HEK293 (cell line): ENCODE measurements at regions not wholly inside any gene's neighbourhood (a gene's known extent, or its start where the extent isn't known, plus 50 kb on each side); places are given as distances from the start of the nearest gene placed in this dataset.

Experiments used
- CTCF ChIA-PET: fragments of 350-600 bp; formaldehyde crosslinking; extraction: SDS; loops from one replicate; lab custom pipeline; 2021; ENCODE audit warnings: antibody characterized with exemption; lab: Yijun Ruan, JAX
- POLR2A ChIA-PET: fragments of 300-600 bp; formaldehyde crosslinking; extraction: SDS; loops from one replicate; lab custom pipeline; 2020; ENCODE audit warnings: antibody characterized with exemption, inconsistent platforms; lab: Yijun Ruan, JAX
- H3K27ac ChIP-seq: fragments of 200-500 bp; sonication (Bioruptor generic); 2 replicates; pipeline ENCODE4 v1.5.1; 2014; ENCODE audit warnings: low read depth, low read length, control low read depth, inconsistent platforms; ENCODE audit errors: extremely low read depth
- H3K36me3 ChIP-seq, 2 experiments: fragments of 200-500 bp in 1 of 2; sonication (Bioruptor generic) in 1 of 2; 1 replicate in 1 of 2; 2 replicates in 1 of 2; pipeline ENCODE4 v1.5.1; 2014 to 2017; ENCODE audit warnings: inconsistent platforms in 2 of 2, low read length in 2 of 2; ENCODE audit not compliant: control insufficient read depth in 2 of 2, insufficient read depth in 1 of 2
- H3K4me1 ChIP-seq: fragments of 200-500 bp; sonication (Bioruptor generic); 2 replicates; pipeline ENCODE4 v1.5.1; 2014; ENCODE audit warnings: mild to moderate bottlenecking, low read length, inconsistent platforms; ENCODE audit not compliant: control insufficient read depth, insufficient read depth
- H3K4me3 ChIP-seq: 2 replicates; pipeline ENCODE4 v1.5.1; 2011; ENCODE audit warnings: low read depth, mild to moderate bottlenecking, control low read depth, low read length, moderate library complexity
- H3K9me3 ChIP-seq: fragments of 200-500 bp; sonication (Bioruptor generic); 2 replicates; pipeline ENCODE4 v1.5.1; 2014; ENCODE audit warnings: low read depth, low read length, inconsistent platforms; ENCODE audit not compliant: control insufficient read depth, insufficient read depth
- BCL11A ChIP-seq: fragments of 450-650 bp; formaldehyde crosslinking; IDR thresholded peaks from 2 replicates; pipeline ENCODE4 v1.5.1; 2016; ENCODE audit warnings: low read depth, missing biosample characterization, missing genetic modification characterization
- BCL6B ChIP-seq: fragments of 450-650 bp; formaldehyde crosslinking; IDR thresholded peaks from 2 replicates; pipeline ENCODE4 v1.5.1; 2017; ENCODE audit warnings: missing biosample characterization, missing genetic modification characterization
- FEZF1 ChIP-seq: fragments of 450-650 bp; formaldehyde crosslinking; IDR thresholded peaks from 2 replicates; pipeline ENCODE4 v1.5.1; 2016; ENCODE audit warnings: missing biosample characterization, missing genetic modification characterization
- PRDM2 ChIP-seq: fragments of 450-650 bp; formaldehyde crosslinking; IDR thresholded peaks from 2 replicates; pipeline ENCODE4 v1.5.1; 2016; ENCODE audit warnings: missing biosample characterization, missing genetic modification characterization, borderline replicate concordance
- ZBTB11 ChIP-seq: fragments of 450-650 bp; formaldehyde crosslinking; conservative IDR thresholded peaks from 2 replicates; pipeline ENCODE4 v1.5.1; 2016; ENCODE audit warnings: low read depth, missing biosample characterization, missing genetic modification characterization
- ZNF48 ChIP-seq: fragments of 450-650 bp; formaldehyde crosslinking; IDR thresholded peaks from 2 replicates; pipeline ENCODE4 v1.5.1; 2016; ENCODE audit warnings: missing biosample characterization, missing genetic modification characterization
- ZNF555 ChIP-seq: fragments of 450-650 bp; formaldehyde crosslinking; conservative IDR thresholded peaks from 2 replicates; pipeline ENCODE4 v1.5.1; 2017; ENCODE audit warnings: missing biosample characterization, mild to moderate bottlenecking, missing genetic modification characterization, inconsistent platforms
- ZNF560 ChIP-seq: fragments of 450-650 bp; formaldehyde crosslinking; IDR thresholded peaks from 2 replicates; pipeline ENCODE4 v1.5.1; 2017; ENCODE audit warnings: missing biosample characterization, missing genetic modification characterization, borderline replicate concordance
- ZNF561 ChIP-seq: fragments of 450-650 bp; IDR thresholded peaks from 2 replicates; pipeline ENCODE4 v1.5.1; 2018; ENCODE audit warnings: missing biosample characterization, missing genetic modification characterization, borderline replicate concordance
- ZNF596 ChIP-seq: fragments of 450-650 bp; IDR thresholded peaks from 2 replicates; pipeline ENCODE4 v1.5.0; 2018; ENCODE audit warnings: missing biosample characterization, mild to moderate bottlenecking, missing genetic modification characterization, moderate library complexity
- ZNF677 ChIP-seq: fragments of 450-650 bp; IDR thresholded peaks from 2 replicates; pipeline ENCODE4 v1.5.0; 2018; ENCODE audit warnings: missing biosample characterization, mild to moderate bottlenecking, missing genetic modification characterization, moderate library complexity
- ZNF768 ChIP-seq: fragments of 450-650 bp; formaldehyde crosslinking; IDR thresholded peaks from 2 replicates; pipeline ENCODE4 v1.5.1; 2018; ENCODE audit warnings: missing biosample characterization, mild to moderate bottlenecking, missing genetic modification characterization
- ZNF792 ChIP-seq: fragments of 450-650 bp; formaldehyde crosslinking; IDR thresholded peaks from 2 replicates; pipeline ENCODE4 v1.5.1; 2016; ENCODE audit warnings: missing biosample characterization, missing genetic modification characterization
- ZNF837 ChIP-seq: fragments of 450-650 bp; formaldehyde crosslinking; IDR thresholded peaks from 2 replicates; pipeline ENCODE4 v1.5.1; 2016; ENCODE audit warnings: missing biosample characterization, missing genetic modification characterization
- TF ChIP-seq, protein P1 (sequence below): fragments of 450-650 bp; formaldehyde crosslinking; IDR thresholded peaks from 2 replicates; pipeline ENCODE4 v1.5.1; 2016; ENCODE audit warnings: missing biosample characterization, missing genetic modification characterization

- H3K4me3 ChIP-seq: no peak overlapping the region
- no peaks in the 10 kb centered on the region for H3K4me1 ChIP-seq
- POLR2A ChIA-PET: interaction anchor here (0.6 kb wide), 1 partner anchor 11 kb away, joined by 3 read pairs; no protein-coding TSS in a partner anchor
- H3K36me3 ChIP-seq: no peaks in the 10 kb centered on the region
- TF ChIP-seq ZNF555 (tag by site-specific recombination): no peak
- TF ChIP-seq ZNF560 (tag by site-specific recombination): no peak
- TF ChIP-seq ZNF561 (tag by site-specific recombination): no peak
- no peak for TF ChIP-seq ZNF837 (tag by site-specific recombination)
- no peak for TF ChIP-seq BCL11A (tag by site-specific recombination)
- TF ChIP-seq ZNF792 (tag by site-specific recombination): no peak
- no peak for TF ChIP-seq ZNF596
- no peak for TF ChIP-seq FEZF1 (tag by site-specific recombination)
- TF ChIP-seq ZNF768 (tag by site-specific recombination): no peak
- TF ChIP-seq ZNF677 (tag by site-specific recombination): no peak
- TF ChIP-seq, protein P1, sequence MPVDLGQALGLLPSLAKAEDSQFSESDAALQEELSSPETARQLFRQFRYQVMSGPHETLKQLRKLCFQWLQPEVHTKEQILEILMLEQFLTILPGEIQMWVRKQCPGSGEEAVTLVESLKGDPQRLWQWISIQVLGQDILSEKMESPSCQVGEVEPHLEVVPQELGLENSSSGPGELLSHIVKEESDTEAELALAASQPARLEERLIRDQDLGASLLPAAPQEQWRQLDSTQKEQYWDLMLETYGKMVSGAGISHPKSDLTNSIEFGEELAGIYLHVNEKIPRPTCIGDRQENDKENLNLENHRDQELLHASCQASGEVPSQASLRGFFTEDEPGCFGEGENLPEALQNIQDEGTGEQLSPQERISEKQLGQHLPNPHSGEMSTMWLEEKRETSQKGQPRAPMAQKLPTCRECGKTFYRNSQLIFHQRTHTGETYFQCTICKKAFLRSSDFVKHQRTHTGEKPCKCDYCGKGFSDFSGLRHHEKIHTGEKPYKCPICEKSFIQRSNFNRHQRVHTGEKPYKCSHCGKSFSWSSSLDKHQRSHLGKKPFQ (tag by site-specific recombination): no peak
- no peak for TF ChIP-seq PRDM2 (tag by site-specific recombination)
- H3K9me3 ChIP-seq: no peaks in the 10 kb centered on the region
- CTCF ChIA-PET: interaction anchor here (0.7 to 2.4 kb wide), 4 partner anchors 17 to 128 kb away, joined by 3 to 10 read pairs (median 3); no protein-coding TSS in a partner anchor
- H3K27ac ChIP-seq: no peak overlapping the region
Observed at GRCh38 chr21:31476263-31477022, 132.4 kb upstream of the TIAM1 start.

- no peaks in the 10 kb centered on the region for H3K36me3 ChIP-seq
- H3K4me1 ChIP-seq: no peaks in the 10 kb centered on the region
- TF ChIP-seq ZNF48 (0 out of 2 replicates have a peak, but pooled peaks have one; percentile 17), ZBTB11 (tag by site-specific recombination) (no peak), BCL6B (tag by site-specific recombination) (no peak)
- TF ChIP-seq, all 188 proteins: peak for 1
- Histone ChIP-seq H3K27ac (no peak overlapping the region), H3K9me3 (no peaks in the 10 kb centered on the region), H3K4me3 (no peak overlapping the region)
- ChIA-PET POLR2A (no interaction called here), CTCF (interaction anchor here (0.7 kb wide), 1 partner anchor 1057 kb away, joined by 3 read pairs; no protein-coding TSS in a partner anchor)
Observed at GRCh38 chr21:31475223-31475622, 131.2 kb upstream of the TIAM1 start.
